NCI-H1436 treated with DMSO at 0.1 percent for 48 hours (cell line): ENCODE measurements at regions not wholly inside any gene's neighbourhood (a gene's known extent, or its start where the extent isn't known, plus 50 kb on each side); places are given as distances from the start of the nearest gene placed in this dataset.

Experiments
- DNase-seq: peaks from one replicate; lab custom pipeline; 2025; lab: John Stamatoyannopoulos, UW

- DNase-seq, result no peak
Measured at GRCh38 chr7:22586786-22587140, 86.8 kb upstream of the STEAP1B start.

GRCh38 chr7:22586101-22586785 lies 86.3 kb upstream of the STEAP1B start:
- no peak for DNase-seq

GRCh38 chr7:22584179-22584578 lies 84.2 kb upstream of the STEAP1B start:
- no peak for DNase-seq

- no peak for DNase-seq
Measured at GRCh38 chr7:22582863-22583622, 83.1 kb upstream of the STEAP1B start.

GRCh38 chr7:22581099-22581498 lies 81.1 kb upstream of the STEAP1B start:
- DNase-seq, result no peak

GRCh38 chr7:22579961-22580360 lies 80.0 kb upstream of the STEAP1B start:
- DNase-seq, result no peak

GRCh38 chr7:22578007-22578733 lies 78.2 kb upstream of the STEAP1B start:
- DNase-seq, result no peak

- DNase-seq, result no peak
Measured at GRCh38 chr7:22577470-22578001, 77.5 kb upstream of the STEAP1B start.

- DNase-seq, result no peak
Measured at GRCh38 chr7:22576612-22577469, 76.9 kb upstream of the STEAP1B start.

- no peak for DNase-seq
Measured at GRCh38 chr7:22574754-22575520, 74.9 kb upstream of the STEAP1B start.

GRCh38 chr7:22572937-22573336 lies 72.9 kb upstream of the STEAP1B start:
- DNase-seq, result no peak

GRCh38 chr7:22572292-22572691 lies 72.3 kb upstream of the STEAP1B start:
- no peak for DNase-seq

- no peak for DNase-seq
Measured at GRCh38 chr7:22571766-22572165, 71.8 kb upstream of the STEAP1B start.

GRCh38 chr7:22569586-22570321 lies 69.8 kb upstream of the STEAP1B start:
- no peak for DNase-seq

- no peak for DNase-seq
Measured at GRCh38 chr7:22566592-22566991, 66.6 kb upstream of the STEAP1B start.

GRCh38 chr7:22566176-22566575 lies 66.2 kb upstream of the STEAP1B start:
- DNase-seq, result no peak

- DNase-seq, result no peak
Measured at GRCh38 chr7:22565315-22565811, 65.4 kb upstream of the STEAP1B start.

GRCh38 chr7:22564511-22565045 lies 64.6 kb upstream of the STEAP1B start:
- no peak for DNase-seq

GRCh38 chr7:22563621-22564241 lies 63.7 kb upstream of the STEAP1B start:
- no peak for DNase-seq
